ENCODE measurements at regions not wholly inside any gene's neighbourhood (a gene's known extent, or its start where the extent isn't known, plus 50 kb on each side); places are given as distances from the start of the nearest gene placed in this dataset.

- no peak for TF ChIP-seq CTCF (conservative IDR thresholded peaks at IDR 0.05; ENCODE audit: low read length)
- TF ChIP-seq EZH2phosphoT487 (IDR thresholded peaks at IDR 0.05; ENCODE audit: borderline replicate concordance): no peak
Observed at GRCh38 chr3:99332276-99332675, 306.1 kb upstream of the COL8A1 start.
